Activated naive CD8-positive, alpha-beta T cell treated with anti-CD3 and anti-CD28 coated beads, Interleukin-2, amount 10 ng/mL, durations not matched to agents 7 days and 5 days (primary cell): ENCODE measurements at regions not wholly inside any gene's neighbourhood (a gene's known extent, or its start where the extent isn't known, plus 50 kb on each side); places are given as distances from the start of the nearest gene placed in this dataset.
"Not testable (repeated sequence)": the region's sequence is repeated elsewhere in the genome, so short reads cannot be mapped to it uniquely, and the experiment has no call there.

Experiments used
- ATAC-seq: fragments of 150-1000 bp; cut with Tn5 transposase; one replicate; pipeline ENCODE4 v1.10.0; 2021; ENCODE audit warnings: low read depth, moderate library complexity
- POLR2A ChIA-PET: fragments of 350-600 bp; sonication (Branson Sonifier 250); formaldehyde crosslinking; loops from one replicate; lab custom pipeline; 2021; ENCODE audit warnings: antibody characterized with exemption; lab: Charles Lee
- DNase-seq: peaks from one replicate; pipeline ENCODE4 v3.0.0; 2021
- H3K27ac Mint-ChIP-seq: one replicate; pipeline ENCODE4 v1.8.0; 2022; ENCODE audit warnings: mild to moderate bottlenecking, mixed read lengths
- H3K27me3 Mint-ChIP-seq: one replicate; pipeline ENCODE4 v1.8.0; 2022; ENCODE audit warnings: mild to moderate bottlenecking, moderate library complexity, mixed read lengths
- H3K36me3 Mint-ChIP-seq: one replicate; pipeline ENCODE4 v1.8.0; 2021; ENCODE audit warnings: mild to moderate bottlenecking, mixed read lengths
- H3K4me1 Mint-ChIP-seq: one replicate; pipeline ENCODE4 v1.8.0; 2021; ENCODE audit warnings: mixed read lengths
- H3K4me3 Mint-ChIP-seq: one replicate; pipeline ENCODE4 v1.8.0; 2022; ENCODE audit warnings: mild to moderate bottlenecking, moderate library complexity, mixed read lengths
- H3K9me3 Mint-ChIP-seq: one replicate; pipeline ENCODE4 v1.8.0; 2021; ENCODE audit warnings: mixed read lengths

DNA sequence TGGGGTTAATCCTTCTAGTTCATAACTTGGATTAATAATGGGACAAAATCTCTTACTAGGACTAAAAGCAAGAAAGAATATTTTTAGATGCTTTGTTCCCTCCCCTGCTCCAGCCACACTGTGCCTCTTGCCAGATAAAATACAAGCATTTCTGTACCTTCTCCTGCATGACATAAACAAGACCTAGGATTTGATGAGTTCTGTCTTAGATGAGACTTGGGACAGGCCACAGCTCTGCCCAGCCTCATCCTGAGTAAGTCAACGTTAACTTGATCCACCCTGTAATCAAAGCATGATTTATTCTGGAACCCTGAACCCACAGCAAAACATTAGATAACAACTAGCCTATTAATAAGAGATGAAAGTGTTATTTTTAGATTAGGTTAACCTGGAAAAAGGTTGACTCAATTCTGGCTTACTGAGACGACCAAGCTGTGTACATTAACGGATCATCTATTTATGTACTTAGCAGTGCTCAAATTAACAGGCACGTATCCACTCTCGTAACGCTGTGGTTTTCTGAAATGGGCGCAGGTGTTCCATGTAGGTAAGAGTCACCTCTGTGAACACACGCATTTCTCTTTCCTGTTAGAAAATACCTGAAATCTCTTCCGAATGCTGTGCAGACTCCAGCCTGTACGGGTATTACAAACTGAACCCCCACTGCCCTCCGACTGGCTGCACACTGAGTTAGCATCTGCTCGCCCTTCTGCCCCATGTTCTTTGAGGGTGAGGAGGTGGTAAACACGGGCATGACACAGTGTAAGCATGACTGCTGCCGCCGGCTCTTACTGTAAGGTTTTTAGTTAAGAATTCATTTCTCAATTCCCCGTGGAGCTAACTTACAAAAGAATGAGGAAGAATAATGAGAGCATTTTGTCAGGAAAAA is 132.1 kb upstream of the FOXQ1 start:
- Mint-ChIP-seq H3K27me3 (peaks cover 2% of the 10 kb centered on the region), H3K4me3 (no peak overlapping the region), H3K27ac (no peak overlapping the region), H3K4me1 (no peaks in the 10 kb centered on the region), H3K9me3 (no peaks in the 10 kb centered on the region), H3K36me3 (no peaks in the 10 kb centered on the region)
- DNase-seq (no peak), ATAC-seq (no peak)
- POLR2A ChIA-PET, result no interaction called here

DNA sequence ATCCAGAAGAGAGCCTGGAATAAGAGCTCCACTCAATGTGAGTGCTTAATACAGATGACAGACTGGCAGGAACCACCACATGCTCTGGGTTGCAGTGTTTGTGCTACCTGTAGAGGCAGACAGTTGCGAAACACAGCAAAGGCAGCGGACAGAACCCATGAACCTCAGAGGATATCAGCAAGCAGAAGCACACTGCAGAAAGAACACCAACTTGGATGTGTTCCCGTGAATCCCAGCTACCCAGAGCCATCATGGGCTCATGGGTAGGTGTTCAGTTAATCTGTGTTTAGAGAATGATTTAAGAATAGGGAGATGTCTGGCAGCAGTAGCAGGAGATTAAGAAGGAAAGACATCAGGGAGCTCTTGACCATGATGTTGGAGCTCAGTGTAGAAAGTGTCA is 133.3 kb upstream of the FOXQ1 start:
- no peak for DNase-seq
- no peaks in the 10 kb centered on the region for H3K4me1 Mint-ChIP-seq
- no peak for ATAC-seq
- H3K27me3 Mint-ChIP-seq, result peaks cover 2% of the 10 kb centered on the region
- no peaks in the 10 kb centered on the region for H3K9me3 Mint-ChIP-seq
- H3K27ac Mint-ChIP-seq, result no peak overlapping the region
- H3K4me3 Mint-ChIP-seq, result no peak overlapping the region
- H3K36me3 Mint-ChIP-seq, result no peaks in the 10 kb centered on the region
- POLR2A ChIA-PET, result no interaction called here

DNA sequence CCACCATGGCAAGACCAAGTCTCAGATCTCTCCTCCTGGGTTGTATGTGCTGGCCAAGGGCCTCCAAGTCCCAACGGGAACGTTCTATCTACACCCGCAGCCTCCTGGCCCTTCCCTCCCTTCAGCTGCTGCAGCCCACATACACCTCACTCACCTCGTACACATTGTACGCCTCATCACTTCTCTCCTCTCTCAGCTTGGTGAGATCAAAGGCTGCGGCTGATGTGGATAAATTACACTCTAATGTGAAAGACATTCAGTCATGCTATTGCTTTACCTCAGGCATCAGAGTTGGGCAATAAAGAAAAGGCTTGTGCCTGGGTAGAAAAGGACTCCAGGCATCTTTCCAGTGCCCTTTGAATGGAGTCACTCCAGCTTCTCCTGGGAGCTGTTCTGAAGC is 135.3 kb upstream of the FOXQ1 start:
- H3K36me3 Mint-ChIP-seq, result no peaks in the 10 kb centered on the region
- no peaks in the 10 kb centered on the region for H3K4me1 Mint-ChIP-seq
- no peaks in the 10 kb centered on the region for H3K9me3 Mint-ChIP-seq
- H3K27ac Mint-ChIP-seq, result no peak overlapping the region
- peaks cover 2% of the 10 kb centered on the region for H3K27me3 Mint-ChIP-seq
- ATAC-seq (no peak), DNase-seq (no peak)
- H3K4me3 Mint-ChIP-seq, result no peak overlapping the region
- POLR2A ChIA-PET, result no interaction called here

DNA sequence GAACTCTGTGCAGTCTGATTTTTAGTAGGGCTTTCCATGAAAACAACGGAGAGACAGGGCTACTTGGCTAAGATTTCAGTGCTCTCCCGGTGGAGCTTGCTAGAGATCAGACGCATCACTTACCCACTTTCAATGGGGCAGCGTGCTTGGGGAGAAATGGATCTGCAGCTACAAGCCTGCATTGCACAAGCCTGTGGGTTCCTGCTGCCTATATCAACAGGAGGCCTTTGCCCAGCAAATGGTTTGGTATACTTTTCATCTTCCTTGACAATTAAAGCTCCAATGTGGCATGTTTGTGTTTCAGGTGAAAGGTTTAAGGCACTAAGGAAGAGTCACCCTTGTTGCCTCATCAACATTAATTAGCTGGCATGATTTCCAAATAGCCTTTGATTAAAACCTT is 136.0 kb upstream of the FOXQ1 start:
- Mint-ChIP-seq H3K36me3 (no peaks in the 10 kb centered on the region), H3K4me1 (no peaks in the 10 kb centered on the region), H3K9me3 (no peaks in the 10 kb centered on the region), H3K27ac (no peak overlapping the region), H3K27me3 (no peaks in the 10 kb centered on the region), H3K4me3 (no peak overlapping the region)
- POLR2A ChIA-PET, result no interaction called here
- DNase-seq (no peak), ATAC-seq (no peak)

DNA sequence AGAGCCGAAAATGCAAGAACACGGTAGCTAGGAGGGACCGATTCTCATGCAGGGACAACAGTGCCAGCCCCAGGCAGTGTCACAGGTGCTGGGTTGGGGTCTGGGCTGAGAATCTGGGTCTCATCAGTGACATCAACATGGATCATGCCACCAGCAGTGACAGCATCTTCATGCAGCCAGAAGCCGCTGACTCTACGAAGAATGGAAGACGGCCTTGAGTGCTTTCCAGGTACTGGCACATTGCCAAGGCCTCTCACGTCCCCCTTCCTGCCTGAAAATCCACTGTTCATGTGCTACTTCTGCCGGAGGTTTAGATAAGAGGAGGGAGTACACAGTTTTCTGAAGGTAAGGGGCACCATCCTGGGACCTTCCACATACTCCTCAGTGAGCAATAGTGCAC is 141.1 kb upstream of the FOXQ1 start:
- ATAC-seq (no peak), DNase-seq (no peak)
- H3K36me3 Mint-ChIP-seq, result no peaks in the 10 kb centered on the region
- H3K27ac Mint-ChIP-seq, result no peak overlapping the region
- no peaks in the 10 kb centered on the region for H3K4me1 Mint-ChIP-seq
- POLR2A ChIA-PET, result no interaction called here
- no peaks in the 10 kb centered on the region for H3K27me3 Mint-ChIP-seq
- no peaks in the 10 kb centered on the region for H3K9me3 Mint-ChIP-seq
- H3K4me3 Mint-ChIP-seq, result no peak overlapping the region

DNA sequence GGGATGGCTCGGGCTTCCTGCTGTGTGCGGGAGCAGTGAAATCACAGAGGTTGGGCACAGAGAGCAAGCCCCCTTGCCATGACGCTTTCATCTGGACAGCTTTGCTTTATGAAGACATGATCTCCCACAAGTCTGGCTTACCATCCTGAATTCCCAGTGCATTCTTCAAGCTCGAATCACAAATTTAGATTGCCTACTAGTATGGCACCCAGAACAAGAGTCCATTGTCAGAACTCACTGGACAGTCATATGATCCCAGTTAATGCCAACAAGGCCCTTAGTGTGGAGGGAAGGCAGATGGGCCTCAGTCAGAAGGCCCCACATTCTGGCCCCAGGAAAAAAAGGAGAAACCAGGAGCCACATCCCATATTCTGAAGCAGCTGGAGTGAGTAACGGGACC is 147.3 kb upstream of the FOXQ1 start:
- H3K4me3 Mint-ChIP-seq, result no peak overlapping the region
- H3K4me1 Mint-ChIP-seq, result no peaks in the 10 kb centered on the region
- peaks cover 2% of the 10 kb centered on the region for H3K27me3 Mint-ChIP-seq
- no peak for DNase-seq
- H3K27ac Mint-ChIP-seq, result no peak overlapping the region
- H3K36me3 Mint-ChIP-seq, result no peaks in the 10 kb centered on the region
- ATAC-seq, result no peak
- no peaks in the 10 kb centered on the region for H3K9me3 Mint-ChIP-seq
- POLR2A ChIA-PET, result no interaction called here

DNA sequence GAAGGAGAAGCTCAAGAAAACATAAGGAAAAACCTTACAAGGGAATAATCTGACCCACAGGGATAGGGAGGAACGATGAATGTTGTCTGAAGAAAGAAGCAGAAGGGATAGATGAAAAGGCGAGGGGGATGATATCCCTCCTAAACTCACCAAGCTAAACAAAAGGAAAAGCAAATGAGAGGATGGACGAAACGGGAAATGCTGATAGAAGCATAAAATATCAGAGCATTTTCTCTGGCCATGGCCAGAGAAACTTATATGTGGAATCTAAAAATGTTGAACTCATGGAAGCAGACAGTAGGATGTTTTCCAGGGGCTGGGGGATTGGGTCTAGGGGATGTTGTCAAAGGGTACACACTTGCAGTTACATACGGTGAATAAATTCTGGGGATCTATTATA is 148.4 kb upstream of the FOXQ1 start:
- Mint-ChIP-seq H3K4me3 (no peak overlapping the region), H3K9me3 (no peaks in the 10 kb centered on the region), H3K4me1 (no peaks in the 10 kb centered on the region), H3K27ac (no peak overlapping the region), H3K27me3 (peaks cover 2% of the 10 kb centered on the region), H3K36me3 (no peaks in the 10 kb centered on the region)
- POLR2A ChIA-PET, result no interaction called here
- DNase-seq (no peak), ATAC-seq (no peak)

DNA sequence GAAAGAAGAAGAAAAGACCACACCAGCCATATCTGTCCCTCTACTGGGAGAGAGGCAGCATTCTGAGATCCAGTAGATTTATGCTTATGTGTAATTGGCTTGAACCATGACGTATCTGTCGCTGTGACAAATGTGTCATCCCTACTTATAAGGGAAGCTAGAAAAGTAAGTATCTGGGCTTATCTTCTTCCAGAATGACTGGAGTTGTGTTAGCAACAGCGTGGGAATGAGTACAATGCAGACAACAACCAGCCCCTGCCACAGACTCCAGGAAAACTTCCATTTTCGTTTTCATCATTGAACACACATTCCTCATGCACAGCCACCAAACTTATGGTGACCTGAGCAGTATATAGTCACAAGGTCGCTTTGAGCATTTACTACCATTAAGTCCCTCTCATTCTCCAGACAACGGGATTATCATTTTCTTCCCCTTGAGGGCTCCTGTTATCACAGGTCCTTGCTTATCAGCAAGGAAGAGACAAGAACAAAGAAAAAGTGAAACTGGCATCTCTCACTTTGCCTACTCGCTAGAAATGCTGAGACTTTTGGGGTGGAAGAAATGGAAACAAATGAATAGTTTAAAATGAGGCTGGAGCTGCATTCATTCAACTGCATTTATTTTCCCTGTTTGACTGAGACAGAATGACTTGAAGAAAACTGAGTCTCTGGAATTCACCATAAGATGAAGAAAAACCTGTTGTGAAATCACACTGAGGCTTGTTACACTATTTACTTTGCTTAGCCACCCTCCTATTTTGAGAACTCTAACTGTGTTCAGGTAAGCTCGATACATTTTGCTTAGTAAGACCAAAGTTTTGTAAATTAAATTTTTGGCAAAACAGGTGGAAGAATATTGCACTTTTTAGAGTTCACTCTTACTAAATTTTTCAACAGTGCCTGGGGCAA is 149.3 kb upstream of the FOXQ1 start:
- ATAC-seq, result no peak
- POLR2A ChIA-PET, result no interaction called here
- no peaks in the 10 kb centered on the region for H3K9me3 Mint-ChIP-seq
- no peak overlapping the region for H3K27ac Mint-ChIP-seq
- DNase-seq, result no peak
- H3K4me1 Mint-ChIP-seq, result no peaks in the 10 kb centered on the region
- peaks cover 2% of the 10 kb centered on the region for H3K27me3 Mint-ChIP-seq
- H3K4me3 Mint-ChIP-seq, result no peak overlapping the region
- no peaks in the 10 kb centered on the region for H3K36me3 Mint-ChIP-seq

DNA sequence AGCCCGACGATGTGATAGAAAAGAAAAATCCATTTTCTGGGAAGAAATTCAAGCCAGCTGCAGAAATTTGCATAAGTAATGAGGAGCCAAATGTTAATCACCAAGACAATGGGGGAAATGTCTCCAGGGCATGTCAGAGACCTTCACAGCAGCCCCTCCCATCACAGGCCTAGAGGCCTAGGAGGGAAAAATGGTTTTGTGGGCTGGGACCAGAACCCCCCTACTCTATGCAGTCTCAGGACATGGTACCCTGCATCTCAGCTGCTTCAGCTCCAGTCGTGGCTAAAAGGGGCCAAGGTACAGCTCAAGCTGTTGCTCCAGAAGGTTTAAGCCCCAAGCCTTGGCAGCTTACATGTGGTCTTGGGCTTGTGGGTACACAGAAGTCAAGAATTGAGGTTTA is 155.5 kb upstream of the FOXQ1 start:
- H3K36me3 Mint-ChIP-seq, H3K27me3 Mint-ChIP-seq, H3K4me3 Mint-ChIP-seq, H3K9me3 Mint-ChIP-seq, H3K4me1 Mint-ChIP-seq, H3K27ac Mint-ChIP-seq, DNase-seq, POLR2A ChIA-PET, ATAC-seq: not testable (repeated sequence)

DNA sequence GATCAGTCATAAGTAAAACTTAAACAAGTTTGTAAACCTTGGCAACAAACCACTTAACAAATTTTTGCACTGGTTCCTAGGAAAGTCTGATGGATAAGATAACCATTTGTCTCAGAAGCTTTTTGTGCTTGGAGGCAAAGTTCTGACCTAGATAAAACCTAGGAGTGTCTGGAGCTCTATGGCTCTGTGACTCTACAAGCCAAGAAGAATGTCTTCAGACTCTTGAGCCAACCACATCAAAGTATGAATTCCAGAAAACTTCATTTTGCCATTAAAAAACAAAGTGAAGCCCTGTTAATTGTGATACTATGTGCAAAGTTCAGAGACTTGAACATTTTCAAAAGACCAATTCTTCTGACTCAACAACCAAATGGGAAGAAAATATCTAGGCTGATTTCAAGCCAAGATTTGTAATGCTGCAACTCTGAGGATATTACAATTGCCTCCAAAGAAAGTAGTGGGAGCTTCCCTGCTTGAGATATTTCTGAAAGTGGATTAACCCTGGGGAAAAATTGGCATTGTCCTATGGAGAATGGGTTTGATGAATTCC is 158.1 kb upstream of the FOXQ1 start:
- Mint-ChIP-seq H3K27ac (no peak overlapping the region), H3K27me3 (peaks cover 3% of the 10 kb centered on the region), H3K36me3 (no peaks in the 10 kb centered on the region), H3K4me3 (no peak overlapping the region), H3K4me1 (no peaks in the 10 kb centered on the region), H3K9me3 (no peaks in the 10 kb centered on the region)
- POLR2A ChIA-PET, result no interaction called here
- no peak for ATAC-seq
- DNase-seq, result no peak

DNA sequence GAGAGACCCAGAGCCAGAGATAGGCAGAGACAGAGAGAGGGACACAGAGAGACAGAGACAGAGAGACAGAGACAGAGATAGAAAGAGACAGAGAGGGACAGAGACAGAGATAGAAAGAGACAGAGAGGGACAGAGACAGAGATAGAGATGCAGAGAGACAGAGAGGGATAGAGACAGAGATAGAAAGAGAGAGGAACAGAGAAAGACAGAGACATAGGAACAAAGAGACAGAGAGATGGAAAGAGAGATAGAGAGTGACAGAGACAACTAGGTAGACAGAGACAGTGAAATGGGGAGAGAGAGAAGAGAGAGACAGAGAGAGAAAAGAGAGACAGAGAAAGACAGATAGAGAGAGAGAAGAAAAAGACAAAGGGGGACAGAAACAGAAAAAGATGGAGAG is 165.4 kb upstream of the FOXQ1 start:
- Mint-ChIP-seq H3K4me1 (no peaks in the 10 kb centered on the region), H3K27me3 (peaks cover 14% of the 10 kb centered on the region), H3K36me3 (no peaks in the 10 kb centered on the region), H3K9me3 (no peaks in the 10 kb centered on the region), H3K27ac (no peak overlapping the region), H3K4me3 (no peak overlapping the region)
- ATAC-seq, result no peak
- POLR2A ChIA-PET, result no interaction called here
- no peak for DNase-seq

DNA sequence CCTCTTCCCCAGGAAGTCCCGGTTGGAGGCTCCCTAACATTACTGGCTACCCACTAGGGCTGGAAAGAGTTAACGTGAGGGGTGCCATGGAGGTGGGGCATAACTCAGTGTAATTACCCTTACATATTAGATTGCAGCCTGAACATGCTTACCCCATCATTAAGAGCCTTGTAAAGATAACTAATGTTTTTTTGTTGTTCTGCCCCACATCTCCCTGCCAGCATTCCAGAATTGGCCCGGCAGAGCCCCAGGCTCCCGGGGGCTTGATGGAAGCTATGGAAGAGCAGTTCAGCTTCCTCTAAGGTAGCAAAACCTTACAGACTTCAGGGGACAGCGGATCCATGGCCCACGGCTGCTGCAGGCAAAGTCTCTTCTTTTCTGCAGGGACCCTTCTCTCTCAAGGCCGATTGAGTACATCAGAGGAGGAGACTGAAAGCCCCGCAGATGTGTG is 166.1 kb upstream of the FOXQ1 start:
- no peak for ATAC-seq
- Mint-ChIP-seq H3K4me1 (no peaks in the 10 kb centered on the region), H3K27me3 (peaks cover 14% of the 10 kb centered on the region), H3K9me3 (no peaks in the 10 kb centered on the region), H3K27ac (no peak overlapping the region), H3K36me3 (no peaks in the 10 kb centered on the region), H3K4me3 (no peak overlapping the region)
- DNase-seq, result no peak
- POLR2A ChIA-PET, result no interaction called here

DNA sequence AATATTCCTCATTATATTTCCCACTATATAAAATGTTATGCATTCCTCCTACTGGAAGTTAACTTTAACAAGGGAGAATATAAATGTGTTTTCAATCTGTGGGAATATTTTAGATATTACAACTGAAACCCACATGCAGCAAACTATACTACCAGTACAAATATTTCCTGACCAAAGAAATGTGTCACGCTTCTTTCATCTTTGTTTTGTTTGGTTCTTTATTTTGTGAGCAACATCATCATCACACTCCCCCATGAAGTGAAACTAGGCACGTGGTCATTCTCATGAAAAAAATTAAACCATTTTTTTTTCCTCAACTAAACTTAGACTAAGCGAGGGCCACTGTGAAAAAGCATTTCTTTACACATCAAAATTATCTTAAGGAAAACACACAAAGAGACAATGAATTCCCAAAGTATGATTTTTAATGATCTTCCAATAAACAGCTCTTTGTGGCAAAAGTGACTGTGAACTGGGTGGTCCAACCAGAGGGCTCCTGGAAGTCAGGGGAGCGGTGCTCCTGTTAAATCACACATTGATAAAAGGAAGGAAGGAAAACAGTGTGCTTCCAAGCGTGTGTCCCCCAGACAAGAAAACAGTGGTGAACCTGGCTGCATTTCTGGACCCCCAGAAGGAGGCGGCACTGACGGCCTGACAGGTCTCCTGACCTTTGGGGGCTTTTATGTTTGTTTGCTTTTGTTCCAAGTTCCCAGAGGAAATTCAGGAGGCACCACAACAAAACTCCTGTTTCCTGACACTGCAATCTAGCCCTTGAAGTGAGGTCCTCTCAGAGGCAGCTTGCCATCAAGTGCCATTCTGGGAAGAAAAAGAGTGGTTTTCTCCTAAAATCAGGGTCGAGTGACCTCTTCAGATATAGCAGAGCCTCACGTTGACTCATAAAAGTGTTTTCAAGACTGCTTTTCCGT is 166.8 kb upstream of the FOXQ1 start:
- no peaks in the 10 kb centered on the region for H3K9me3 Mint-ChIP-seq
- no peak overlapping the region for H3K27ac Mint-ChIP-seq
- no peak for ATAC-seq
- no peak for DNase-seq
- POLR2A ChIA-PET, result no interaction called here
- no peaks in the 10 kb centered on the region for H3K4me1 Mint-ChIP-seq
- H3K4me3 Mint-ChIP-seq, result no peak overlapping the region
- peaks cover 17% of the 10 kb centered on the region for H3K27me3 Mint-ChIP-seq
- no peaks in the 10 kb centered on the region for H3K36me3 Mint-ChIP-seq
